Hepatocyte (in vitro differentiated cells): ENCODE measurements at regions not wholly inside any gene's neighbourhood (a gene's known extent, or its start where the extent isn't known, plus 50 kb on each side); places are given as distances from the start of the nearest gene placed in this dataset.

ENCODE experiments used
- EZH2 ChIP-seq: fragments of 200-600 bp; sonication (generic); IDR thresholded peaks from 2 replicates; pipeline ENCODE4 v1.6.1; 2016; ENCODE audit warnings: antibody characterized with exemption, mild to moderate bottlenecking, borderline replicate concordance
- EZH2phosphoT487 ChIP-seq: fragments of 200-600 bp; sonication (generic); IDR thresholded peaks from one replicate; pipeline ENCODE4 v1.6.1; 2018; ENCODE audit warnings: antibody characterized with exemption, mild to moderate bottlenecking, low read depth, moderate library complexity; ENCODE audit not compliant: unreplicated experiment, severe bottlenecking
- TF ChIP-seq, protein P1 (sequence below): fragments of 200-600 bp; sonication (generic); IDR thresholded peaks from 2 replicates; pipeline ENCODE4 v1.5.1; 2016; ENCODE audit warnings: antibody characterized with exemption, mild to moderate bottlenecking; ENCODE audit not compliant: poor library complexity

DNA sequence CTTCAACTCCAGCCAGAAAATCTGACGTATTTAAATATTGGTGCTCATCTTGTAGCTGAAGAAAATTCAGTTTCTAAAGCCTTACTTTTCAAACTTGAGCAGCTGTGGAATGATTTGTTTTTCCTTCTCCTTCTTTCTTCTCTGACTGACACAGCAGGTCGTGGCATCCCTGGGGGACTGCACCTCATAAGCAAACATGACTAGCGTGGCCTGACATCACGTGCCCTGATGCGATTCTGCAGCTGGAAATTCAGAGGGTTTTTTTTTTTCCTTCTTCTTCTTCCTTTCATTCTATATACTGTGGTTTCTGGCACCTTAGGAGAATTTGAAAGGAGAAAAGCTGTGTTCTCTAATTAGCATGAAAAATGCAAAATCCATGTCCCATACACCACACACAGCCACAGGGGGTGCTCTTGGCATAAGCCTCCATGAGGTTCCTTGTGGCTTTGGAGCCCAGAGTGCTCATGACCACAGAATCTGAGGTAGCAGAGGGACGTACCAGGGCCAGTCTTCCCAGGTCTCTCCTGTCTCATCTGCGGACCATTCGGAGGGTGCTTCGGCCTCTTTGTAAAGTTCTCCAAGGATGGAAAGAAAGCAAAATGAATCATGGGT, 258.5 kb upstream of the CDH4 start:
- TF ChIP-seq, protein P1, sequence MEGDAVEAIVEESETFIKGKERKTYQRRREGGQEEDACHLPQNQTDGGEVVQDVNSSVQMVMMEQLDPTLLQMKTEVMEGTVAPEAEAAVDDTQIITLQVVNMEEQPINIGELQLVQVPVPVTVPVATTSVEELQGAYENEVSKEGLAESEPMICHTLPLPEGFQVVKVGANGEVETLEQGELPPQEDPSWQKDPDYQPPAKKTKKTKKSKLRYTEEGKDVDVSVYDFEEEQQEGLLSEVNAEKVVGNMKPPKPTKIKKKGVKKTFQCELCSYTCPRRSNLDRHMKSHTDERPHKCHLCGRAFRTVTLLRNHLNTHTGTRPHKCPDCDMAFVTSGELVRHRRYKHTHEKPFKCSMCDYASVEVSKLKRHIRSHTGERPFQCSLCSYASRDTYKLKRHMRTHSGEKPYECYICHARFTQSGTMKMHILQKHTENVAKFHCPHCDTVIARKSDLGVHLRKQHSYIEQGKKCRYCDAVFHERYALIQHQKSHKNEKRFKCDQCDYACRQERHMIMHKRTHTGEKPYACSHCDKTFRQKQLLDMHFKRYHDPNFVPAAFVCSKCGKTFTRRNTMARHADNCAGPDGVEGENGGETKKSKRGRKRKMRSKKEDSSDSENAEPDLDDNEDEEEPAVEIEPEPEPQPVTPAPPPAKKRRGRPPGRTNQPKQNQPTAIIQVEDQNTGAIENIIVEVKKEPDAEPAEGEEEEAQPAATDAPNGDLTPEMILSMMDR: peak; percentile 20
- no peak for TF ChIP-seq EZH2
- no peak for TF ChIP-seq EZH2phosphoT487
